ENCODE measurements at regions not wholly inside any gene's neighbourhood (a gene's known extent, or its start where the extent isn't known, plus 50 kb on each side); places are given as distances from the start of the nearest gene placed in this dataset.

- no peak for DNase-seq
Observed at GRCh38 chr16:50967827-50968612, 183.1 kb downstream of the SALL1 start.

DNA sequence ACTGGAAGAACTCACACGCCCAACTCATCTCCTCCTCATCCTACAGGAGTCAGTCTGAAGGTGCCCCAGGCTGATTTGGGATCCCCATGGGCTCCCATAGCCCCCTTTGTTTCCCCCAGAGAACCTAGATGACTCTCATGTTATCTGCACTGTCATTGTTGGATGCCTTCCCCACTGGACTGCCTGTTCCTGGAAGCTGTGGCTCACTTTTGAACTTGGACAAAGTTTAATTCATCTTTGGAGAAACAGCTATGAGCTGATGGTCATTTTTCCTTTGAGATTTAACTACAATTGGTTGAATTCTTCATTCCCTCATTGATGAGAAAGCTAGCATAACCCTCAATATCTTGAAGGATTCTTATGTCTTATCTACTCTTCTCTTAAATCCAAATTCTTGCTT is 186.6 kb downstream of the SALL1 start:
- no peak for DNase-seq
- Histone ChIP-seq H3K27me3 (replicated peaks) (no peaks in the 10 kb centered on the region), H3K27ac (no peak overlapping the region), H3K4me3 (ENCODE audit: low read depth, low read length) (no peak overlapping the region), H3K36me3 (replicated peaks) (no peaks in the 10 kb centered on the region)
- in situ Hi-C loops (cut with HindIII; ENCODE audit: low pct_ligation_motif_present, low sequenced_read_pairs): no loop called here
- TF ChIP-seq CTCF (IDR thresholded peaks at IDR 0.05; ENCODE audit: low read depth, low read length, missing control alignments): no peak

More at GRCh38 chr16:50967827-50968612, 183.1 kb downstream of the SALL1 start:
- Histone ChIP-seq H3K27ac (no peak overlapping the region), H3K36me3 (replicated peaks) (no peaks in the 10 kb centered on the region), H3K4me3 (ENCODE audit: low read depth, low read length) (no peak overlapping the region), H3K27me3 (replicated peaks) (no peaks in the 10 kb centered on the region)
- TF ChIP-seq CTCF (IDR thresholded peaks at IDR 0.05; ENCODE audit: low read depth, low read length, missing control alignments): no peak
- in situ Hi-C loops (cut with HindIII; ENCODE audit: low pct_ligation_motif_present, low sequenced_read_pairs): no loop called here

- H3K27ac ChIP-seq: no peak overlapping the region
- no peaks in the 10 kb centered on the region for H3K36me3 ChIP-seq (replicated peaks)
- no peak for TF ChIP-seq CTCF (IDR thresholded peaks at IDR 0.05; ENCODE audit: low read depth, low read length, missing control alignments)
- H3K4me3 ChIP-seq (ENCODE audit: low read depth, low read length): no peak overlapping the region
- no peaks in the 10 kb centered on the region for H3K27me3 ChIP-seq (replicated peaks)
- in situ Hi-C loops (cut with HindIII; ENCODE audit: low pct_ligation_motif_present, low sequenced_read_pairs): no loop called here
- DNase-seq: no peak
Observed at GRCh38 chr16:50961952-50962351, 189.1 kb downstream of the SALL1 start.

GRCh38 chr16:50960517-50961202 is 190.4 kb downstream of the SALL1 start:
- no peak overlapping the region for H3K4me3 ChIP-seq (ENCODE audit: low read depth, low read length)
- TF ChIP-seq CTCF (IDR thresholded peaks at IDR 0.05; ENCODE audit: low read depth, low read length, missing control alignments): no peak
- in situ Hi-C loops (cut with HindIII; ENCODE audit: low pct_ligation_motif_present, low sequenced_read_pairs): no loop called here
- H3K36me3 ChIP-seq (replicated peaks): no peaks in the 10 kb centered on the region
- H3K27ac ChIP-seq: no peak overlapping the region
- no peak for DNase-seq
- no peaks in the 10 kb centered on the region for H3K27me3 ChIP-seq (replicated peaks)

DNA sequence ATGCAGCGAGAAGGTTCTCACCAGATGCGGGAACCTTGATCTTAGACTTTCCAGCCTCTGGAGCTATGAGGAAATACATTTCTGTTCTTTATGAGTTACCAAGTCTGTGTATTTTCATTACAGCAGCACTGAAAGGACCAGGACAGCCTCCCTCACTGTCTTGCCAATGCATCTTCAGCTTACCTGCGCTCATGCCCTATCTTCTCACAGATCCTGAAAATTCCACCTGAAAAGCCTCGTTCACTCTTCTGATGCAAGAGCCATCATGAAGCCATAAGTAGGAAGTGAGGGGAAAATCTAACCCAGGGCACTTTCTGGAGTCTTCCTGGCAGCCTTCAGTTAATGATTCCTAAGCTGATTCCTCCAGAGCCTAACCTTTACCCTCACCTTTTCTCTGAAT is 194.0 kb downstream of the SALL1 start:
- Histone ChIP-seq H3K27me3 (replicated peaks) (no peaks in the 10 kb centered on the region), H3K27ac (no peak overlapping the region), H3K4me3 (ENCODE audit: low read depth, low read length) (no peak overlapping the region), H3K36me3 (replicated peaks) (no peaks in the 10 kb centered on the region)
- in situ Hi-C loops (cut with HindIII; ENCODE audit: low pct_ligation_motif_present, low sequenced_read_pairs): no loop called here
- TF ChIP-seq CTCF (IDR thresholded peaks at IDR 0.05; ENCODE audit: low read depth, low read length, missing control alignments): no peak
- DNase-seq: no peak

All from brain microvascular endothelial cell (primary cell).